ENCODE measurements at regions not wholly inside any gene's neighbourhood (a gene's known extent, or its start where the extent isn't known, plus 50 kb on each side); places are given as distances from the start of the nearest gene placed in this dataset.

DNA sequence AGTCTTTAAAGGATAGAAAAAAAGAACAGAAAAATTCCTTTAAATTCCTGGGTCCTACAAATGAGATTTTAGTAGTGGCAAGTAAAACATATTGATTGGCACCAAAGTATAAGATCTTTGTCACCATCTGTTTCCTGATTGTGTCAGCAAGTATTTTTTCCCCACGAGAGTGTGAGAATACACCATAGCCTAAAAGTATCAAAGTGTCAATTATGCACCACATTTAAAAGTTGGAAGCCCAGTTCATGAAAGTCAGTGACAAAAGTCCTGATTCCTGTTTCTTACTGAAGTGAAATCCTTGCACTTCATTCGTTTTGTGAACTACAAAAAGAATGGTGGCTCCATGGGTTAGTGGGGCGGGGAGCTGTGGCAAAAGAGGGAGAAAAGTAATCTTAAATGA lies 83.8 kb upstream of the DPH6 start:
- no peak overlapping the region for H3K4ac ChIP-seq (ENCODE audit: low read depth, low read length)
- BruUV-seq (replicated peaks), result no TSS peak
- no peak overlapping the region for H4K91ac ChIP-seq (ENCODE audit: insufficient read depth, low read depth, low read length)
- no peaks in the 10 kb centered on the region for H3K36me3 ChIP-seq (ENCODE audit: control insufficient read depth, insufficient read depth, low read length)
- H3K4me3 ChIP-seq (ENCODE audit: insufficient read depth, low read depth, low read length), result no peak overlapping the region
- POLR2A ChIA-PET (ENCODE audit: unreplicated experiment), result interaction anchor here (0.6 kb wide), 1 partner anchor 111 kb away, joined by 3 read pairs; no protein-coding TSS in a partner anchor
- H3K23ac ChIP-seq (ENCODE audit: low read depth, low read length), result no peak overlapping the region
- no peak for TF ChIP-seq FOS (IDR thresholded peaks at IDR 0.05; ENCODE audit: low read depth, low read length)
- TF ChIP-seq SMC3 (IDR thresholded peaks at IDR 0.05; ENCODE audit: low read depth, low read length), result no peak
- TF ChIP-seq BHLHE40 (IDR thresholded peaks at IDR 0.05; ENCODE audit: low read depth, low read length), result no peak
- TF ChIP-seq MAFK (IDR thresholded peaks at IDR 0.05; ENCODE audit: low read depth, low read length), result no peak
- TF ChIP-seq CHD1 (IDR thresholded peaks at IDR 0.05; ENCODE audit: low read depth, low read length), result no peak
- TF ChIP-seq, protein P1, sequence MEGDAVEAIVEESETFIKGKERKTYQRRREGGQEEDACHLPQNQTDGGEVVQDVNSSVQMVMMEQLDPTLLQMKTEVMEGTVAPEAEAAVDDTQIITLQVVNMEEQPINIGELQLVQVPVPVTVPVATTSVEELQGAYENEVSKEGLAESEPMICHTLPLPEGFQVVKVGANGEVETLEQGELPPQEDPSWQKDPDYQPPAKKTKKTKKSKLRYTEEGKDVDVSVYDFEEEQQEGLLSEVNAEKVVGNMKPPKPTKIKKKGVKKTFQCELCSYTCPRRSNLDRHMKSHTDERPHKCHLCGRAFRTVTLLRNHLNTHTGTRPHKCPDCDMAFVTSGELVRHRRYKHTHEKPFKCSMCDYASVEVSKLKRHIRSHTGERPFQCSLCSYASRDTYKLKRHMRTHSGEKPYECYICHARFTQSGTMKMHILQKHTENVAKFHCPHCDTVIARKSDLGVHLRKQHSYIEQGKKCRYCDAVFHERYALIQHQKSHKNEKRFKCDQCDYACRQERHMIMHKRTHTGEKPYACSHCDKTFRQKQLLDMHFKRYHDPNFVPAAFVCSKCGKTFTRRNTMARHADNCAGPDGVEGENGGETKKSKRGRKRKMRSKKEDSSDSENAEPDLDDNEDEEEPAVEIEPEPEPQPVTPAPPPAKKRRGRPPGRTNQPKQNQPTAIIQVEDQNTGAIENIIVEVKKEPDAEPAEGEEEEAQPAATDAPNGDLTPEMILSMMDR (conservative IDR thresholded peaks at IDR 0.05; ENCODE audit: low read depth, low read length), result no peak
- no peak for TF ChIP-seq CEBPB (IDR thresholded peaks at IDR 0.05; ENCODE audit: low read depth, low read length)
- no peak for TF ChIP-seq RAD21 (IDR thresholded peaks at IDR 0.05; ENCODE audit: low read length)
- TF ChIP-seq MAZ (IDR thresholded peaks at IDR 0.05; ENCODE audit: borderline replicate concordance, low read depth, low read length), result no peak
- TF ChIP-seq POLR2A (IDR thresholded peaks at IDR 0.05; ENCODE audit: low read depth, low read length), result no peak
- no peak for TF ChIP-seq RCOR1 (IDR thresholded peaks at IDR 0.05; ENCODE audit: insufficient replicate concordance, low read length)
- no peak overlapping the region for H4K8ac ChIP-seq (ENCODE audit: low read depth in 2 of 2, low read length in 2 of 2)
- no peak overlapping the region for H3K9ac ChIP-seq (ENCODE audit: low read depth, low read length)
- no peak overlapping the region for H2BK15ac ChIP-seq (ENCODE audit: low read depth, low read length)
- H4K20me1 ChIP-seq (ENCODE audit: insufficient read depth, low read length), result no peaks in the 10 kb centered on the region
- no peaks in the 10 kb centered on the region for H3K27me3 ChIP-seq (ENCODE audit: control insufficient read depth, insufficient read depth, low read length)
- H2BK20ac ChIP-seq (ENCODE audit: low read depth, low read length), result no peak overlapping the region
- in situ Hi-C loops (cut with MboI; ENCODE audit: low sequenced_read_pairs) (no loop called here), dilution Hi-C loops (cut with HindIII; ENCODE audit: low sequenced_read_pairs, unreplicated experiment) (no loop called here), intact Hi-C loops (cut with micrococcal nuclease) (no loop called here)
- CTCF ChIA-PET, result no interaction called here
- H3K4me2 ChIP-seq (ENCODE audit: low read depth, low read length), result no peak overlapping the region
- H2AK5ac ChIP-seq (ENCODE audit: low read depth, low read length), result no peak overlapping the region
- no CpG with 5 or more reads among the region's 3 CpGs for WGBS, 2 experiments (ENCODE audit: extremely low coverage in 2 of 2, insufficient read length in 1 of 2)
- H3K18ac ChIP-seq (ENCODE audit: low read depth, low read length), result no peak overlapping the region
- no peak overlapping the region for H2BK120ac ChIP-seq (ENCODE audit: low read depth, low read length)
- no peaks in the 10 kb centered on the region for H3K79me1 ChIP-seq (ENCODE audit: low read depth in 1 of 2, low read length in 2 of 2)
- H2AK9ac ChIP-seq (replicated peaks; ENCODE audit: low read depth, low read length, poor library complexity), result no peak overlapping the region
- no peak overlapping the region for H3K56ac ChIP-seq (ENCODE audit: extremely low read depth, insufficient read depth, low read length)
- H2BK5ac ChIP-seq (ENCODE audit: low read depth, low read length, poor library complexity, severe bottlenecking), result no peak overlapping the region
- no peak for DNase-seq
- no peak overlapping the region for H3K14ac ChIP-seq (replicated peaks; ENCODE audit: low read depth, low read length)
- H3K4me1 ChIP-seq (ENCODE audit: control insufficient read depth, insufficient read depth, low read length), result peaks cover 9% of the 10 kb centered on the region
- H4K5ac ChIP-seq (ENCODE audit: low read depth, low read length), result no peak overlapping the region
- H2AFZ ChIP-seq (replicated peaks; ENCODE audit: low read length, poor library complexity), result no peak overlapping the region
- no peak overlapping the region for H3K27ac ChIP-seq (ENCODE audit: insufficient read depth, low read length)
- H3K9me3 ChIP-seq (ENCODE audit: control insufficient read depth, insufficient read depth, low read length), result no peaks in the 10 kb centered on the region
- ATAC-seq (ENCODE audit: low read depth), result no peak
- H3K9me1 ChIP-seq (ENCODE audit: insufficient read depth, low read length), result no peaks in the 10 kb centered on the region; the same call in 1 of the 2 replicates

Measured in IMR-90 (cell line).